Uterus (tissue), 3 donors: ENCODE measurements at regions not wholly inside any gene's neighbourhood (a gene's known extent, or its start where the extent isn't known, plus 50 kb on each side); places are given as distances from the start of the nearest gene placed in this dataset.
"Not testable (repeated sequence)": the region's sequence is repeated elsewhere in the genome, so short reads cannot be mapped to it uniquely, and the experiment has no call there.

ENCODE experiments used
- DNase-seq, 2 donors: peaks; one replicate each; pipeline ENCODE4 v3.0.0-alpha.2; 2019 to 2020
- H3K27ac ChIP-seq, 2 donors: fragments of 200-600 bp; sonication (generic); 1 replicate in 1 of 2; 2 replicates in 1 of 2; pipeline ENCODE4 v1.5.1; 2016 to 2018
- H3K27me3 ChIP-seq, 2 donors: fragments of 200-600 bp; sonication (generic); one replicate each; pipeline ENCODE4 v1.5.1; 2018 to 2019; ENCODE audit warnings: control low read depth in 1 of 2
- H3K36me3 ChIP-seq, 2 donors: fragments of 200-600 bp; sonication (generic); one replicate each; pipeline ENCODE4 v1.5.1; 2019; ENCODE audit warnings: control low read depth in 1 of 2
- H3K4me1 ChIP-seq, 2 donors: fragments of 200-600 bp; sonication (generic); one replicate each; pipeline ENCODE4 v1.5.1; 2018 to 2019; ENCODE audit warnings: control low read depth in 1 of 2
- H3K4me3 ChIP-seq, 2 donors: fragments of 200-600 bp; sonication (generic); 1 replicate in 1 of 2; 2 replicates in 1 of 2; pipeline ENCODE4 v1.5.1; 2018 to 2019; ENCODE audit warnings: mild to moderate bottlenecking in 1 of 2
- H3K9me3 ChIP-seq, 2 donors: fragments of 200-600 bp; sonication (generic); one replicate each; pipeline ENCODE4 v1.5.1; 2019; ENCODE audit warnings: control low read depth in 1 of 2
- POLR2A ChIP-seq, 2 donors: fragments of 450-650 bp; IDR thresholded peaks; one replicate each; pipeline ENCODE4 v1.6.1; 2016; ENCODE audit warnings: antibody characterized with exemption in 2 of 2, mild to moderate bottlenecking in 1 of 2, moderate library complexity in 1 of 2
- intact Hi-C: fragments of 100-400 bp; cut with DNase I; formaldehyde crosslinking; loops from one replicate; pipeline ENCODE4 v1.15.1; 2023; ENCODE audit warnings: low total_unique reads
- TF ChIP-seq, protein P1 (sequence below), 4 experiments: fragments of 200-600 bp in 2 of 4; fragments of 450-650 bp in 2 of 4; sonication (generic) in 2 of 4; IDR thresholded peaks; one replicate each; pipeline ENCODE4 v1.5.1; 2016 to 2019; ENCODE audit warnings: antibody characterized with exemption in 4 of 4, mild to moderate bottlenecking in 2 of 4, moderate library complexity in 1 of 4
- donor health status: DM: yes; HTN: yes; CAD: no.

DNA sequence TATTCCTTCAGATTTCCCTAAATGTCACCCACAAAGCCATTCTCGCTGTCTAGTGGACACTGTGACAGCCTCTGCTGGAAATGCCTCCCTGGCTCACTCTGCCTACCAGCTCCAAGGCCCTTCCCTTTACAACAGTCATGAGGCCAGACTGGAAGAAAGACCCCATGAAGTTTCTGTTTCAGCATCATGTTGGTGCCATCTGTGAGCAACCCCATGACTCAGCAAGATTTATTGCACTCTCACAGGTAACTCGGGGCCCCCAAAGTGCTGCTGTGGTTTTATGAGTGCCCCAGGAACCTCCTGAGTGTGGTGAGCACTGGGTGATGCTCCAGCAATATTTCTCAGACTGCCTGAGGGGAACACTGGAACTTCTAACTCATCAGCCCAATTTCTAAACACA, 218.6 kb downstream of the ZNF33B start:
- intact Hi-C loops: no loop called here
- Histone ChIP-seq H3K9me3 (no peaks in the 10 kb centered on the region), H3K27me3 (no peaks in the 10 kb centered on the region), H3K27ac (no peak overlapping the region), H3K4me3 (no peak overlapping the region), H3K4me1 (no peaks in the 10 kb centered on the region), H3K36me3 (no peaks in the 10 kb centered on the region)
- DNase-seq: no peak
- no peak for TF ChIP-seq POLR2A (IDR thresholded peaks at IDR 0.05)
- TF ChIP-seq, protein P1, sequence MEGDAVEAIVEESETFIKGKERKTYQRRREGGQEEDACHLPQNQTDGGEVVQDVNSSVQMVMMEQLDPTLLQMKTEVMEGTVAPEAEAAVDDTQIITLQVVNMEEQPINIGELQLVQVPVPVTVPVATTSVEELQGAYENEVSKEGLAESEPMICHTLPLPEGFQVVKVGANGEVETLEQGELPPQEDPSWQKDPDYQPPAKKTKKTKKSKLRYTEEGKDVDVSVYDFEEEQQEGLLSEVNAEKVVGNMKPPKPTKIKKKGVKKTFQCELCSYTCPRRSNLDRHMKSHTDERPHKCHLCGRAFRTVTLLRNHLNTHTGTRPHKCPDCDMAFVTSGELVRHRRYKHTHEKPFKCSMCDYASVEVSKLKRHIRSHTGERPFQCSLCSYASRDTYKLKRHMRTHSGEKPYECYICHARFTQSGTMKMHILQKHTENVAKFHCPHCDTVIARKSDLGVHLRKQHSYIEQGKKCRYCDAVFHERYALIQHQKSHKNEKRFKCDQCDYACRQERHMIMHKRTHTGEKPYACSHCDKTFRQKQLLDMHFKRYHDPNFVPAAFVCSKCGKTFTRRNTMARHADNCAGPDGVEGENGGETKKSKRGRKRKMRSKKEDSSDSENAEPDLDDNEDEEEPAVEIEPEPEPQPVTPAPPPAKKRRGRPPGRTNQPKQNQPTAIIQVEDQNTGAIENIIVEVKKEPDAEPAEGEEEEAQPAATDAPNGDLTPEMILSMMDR (IDR thresholded peaks at IDR 0.05): no peak

DNA sequence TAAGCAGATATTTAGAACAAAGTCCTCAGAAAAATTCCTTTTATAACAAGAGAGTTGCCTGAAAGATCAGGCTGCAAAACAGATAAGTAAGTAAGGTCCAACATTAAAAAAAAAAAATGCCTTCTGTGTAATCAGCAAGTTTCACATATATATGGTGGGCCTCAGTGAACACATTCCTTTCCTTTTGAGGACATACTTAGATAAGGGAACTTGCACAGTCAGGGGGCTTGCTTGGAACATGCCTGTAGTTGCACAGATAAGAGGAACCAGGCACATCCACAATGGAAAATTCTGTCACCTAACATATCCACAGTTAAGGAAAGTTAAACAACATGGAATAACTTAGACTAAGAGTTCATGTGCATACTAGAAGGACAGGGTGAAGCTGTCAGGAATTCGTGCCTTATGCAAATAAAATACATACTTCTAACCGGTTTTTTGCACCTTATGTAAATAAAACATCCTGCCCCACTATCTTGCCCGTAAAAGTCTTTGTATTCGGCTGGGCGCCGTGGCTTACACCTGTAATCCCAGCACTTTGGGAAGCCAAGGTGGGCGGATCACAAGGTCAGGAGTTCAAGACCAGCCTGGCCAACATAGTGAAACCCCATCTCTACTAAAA, 257.3 kb downstream of the ZNF33B start:
- H3K4me1 ChIP-seq: no peaks in the 10 kb centered on the region
- no peak for DNase-seq
- intact Hi-C loops: no loop called here
- no peaks in the 10 kb centered on the region for H3K27me3 ChIP-seq
- no peak overlapping the region for H3K4me3 ChIP-seq
- no peak for TF ChIP-seq POLR2A (IDR thresholded peaks at IDR 0.05)
- TF ChIP-seq, protein P1 (IDR thresholded peaks at IDR 0.05): no peak
- no peak overlapping the region for H3K27ac ChIP-seq
- no peaks in the 10 kb centered on the region for H3K9me3 ChIP-seq
- H3K36me3 ChIP-seq: no peaks in the 10 kb centered on the region

DNA sequence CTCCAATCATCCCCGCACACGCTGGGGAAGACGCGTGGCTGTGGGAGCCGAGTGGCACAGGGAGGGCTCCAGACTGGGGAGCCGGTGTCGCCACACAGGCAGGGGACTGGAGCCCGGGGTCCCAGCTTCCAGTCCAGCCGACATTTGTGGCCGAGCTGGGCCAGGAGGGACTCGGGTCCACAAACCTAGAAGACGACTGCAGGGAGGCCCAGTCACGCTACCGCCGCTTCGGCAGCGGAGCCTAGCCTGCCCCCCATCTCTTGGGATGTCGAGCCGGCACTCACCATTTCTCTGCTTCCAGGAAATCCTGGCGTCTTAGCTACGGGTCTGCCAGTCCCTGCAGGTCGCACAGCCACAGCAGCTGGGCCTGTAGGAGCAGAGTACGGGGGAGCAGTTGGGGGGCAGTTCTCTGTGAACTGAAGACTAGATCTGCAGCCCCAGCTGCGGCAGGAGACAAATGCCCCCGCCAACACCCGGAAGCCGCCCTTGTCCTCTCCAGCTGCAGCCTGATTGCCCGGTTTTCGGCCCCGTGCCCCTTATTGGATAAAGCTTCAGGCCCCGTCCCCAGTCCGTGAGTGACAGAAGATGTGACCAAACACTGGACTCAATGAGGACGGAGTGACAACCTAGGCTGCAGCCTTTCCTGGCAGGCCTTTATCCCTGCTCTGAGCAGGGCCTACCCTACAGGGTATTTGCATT, 270.7 kb downstream of the ZNF33B start:
- Histone ChIP-seq H3K27ac (peak overlapping the region in 1 of 2 donors; percentile 13), H3K27me3 (no peaks in the 10 kb centered on the region), H3K9me3 (no peaks in the 10 kb centered on the region), H3K4me3 (peak overlapping the region; percentile 34 to 76), H3K36me3 (no peaks in the 10 kb centered on the region), H3K4me1 (no peaks in the 10 kb centered on the region)
- intact Hi-C loops: no loop called here
- DNase-seq: peak; percentile 55 to 70
- TF ChIP-seq, protein P1 (IDR thresholded peaks at IDR 0.05): no peak
- no peak for TF ChIP-seq POLR2A (IDR thresholded peaks at IDR 0.05)

DNA sequence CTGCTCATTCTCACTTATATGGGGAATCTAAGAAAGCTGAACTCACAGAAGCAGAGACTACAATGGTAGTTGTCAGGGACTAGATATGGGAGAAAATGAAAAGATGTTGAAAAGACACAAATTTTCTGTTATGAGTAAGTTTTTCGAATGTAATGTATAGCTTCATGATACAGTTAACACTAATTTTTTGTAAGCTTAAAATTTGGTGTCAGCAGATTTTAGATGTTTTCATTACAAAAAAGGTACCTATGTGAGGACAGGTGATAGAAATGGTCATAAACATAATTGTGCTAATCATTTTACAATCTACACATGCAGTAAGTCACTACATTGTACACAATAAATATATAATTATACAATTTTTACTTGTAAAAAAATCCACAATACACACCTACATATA, 286.6 kb downstream of the ZNF33B start:
- TF ChIP-seq, protein P1 (IDR thresholded peaks at IDR 0.05): no peak
- no peak for TF ChIP-seq POLR2A (IDR thresholded peaks at IDR 0.05)
- Histone ChIP-seq H3K36me3 (no peaks in the 10 kb centered on the region), H3K9me3 (no peaks in the 10 kb centered on the region), H3K27me3 (no peaks in the 10 kb centered on the region), H3K4me3 (no peak overlapping the region), H3K4me1 (no peaks in the 10 kb centered on the region), H3K27ac (no peak overlapping the region)
- intact Hi-C loops: no loop called here
- no peak for DNase-seq

DNA sequence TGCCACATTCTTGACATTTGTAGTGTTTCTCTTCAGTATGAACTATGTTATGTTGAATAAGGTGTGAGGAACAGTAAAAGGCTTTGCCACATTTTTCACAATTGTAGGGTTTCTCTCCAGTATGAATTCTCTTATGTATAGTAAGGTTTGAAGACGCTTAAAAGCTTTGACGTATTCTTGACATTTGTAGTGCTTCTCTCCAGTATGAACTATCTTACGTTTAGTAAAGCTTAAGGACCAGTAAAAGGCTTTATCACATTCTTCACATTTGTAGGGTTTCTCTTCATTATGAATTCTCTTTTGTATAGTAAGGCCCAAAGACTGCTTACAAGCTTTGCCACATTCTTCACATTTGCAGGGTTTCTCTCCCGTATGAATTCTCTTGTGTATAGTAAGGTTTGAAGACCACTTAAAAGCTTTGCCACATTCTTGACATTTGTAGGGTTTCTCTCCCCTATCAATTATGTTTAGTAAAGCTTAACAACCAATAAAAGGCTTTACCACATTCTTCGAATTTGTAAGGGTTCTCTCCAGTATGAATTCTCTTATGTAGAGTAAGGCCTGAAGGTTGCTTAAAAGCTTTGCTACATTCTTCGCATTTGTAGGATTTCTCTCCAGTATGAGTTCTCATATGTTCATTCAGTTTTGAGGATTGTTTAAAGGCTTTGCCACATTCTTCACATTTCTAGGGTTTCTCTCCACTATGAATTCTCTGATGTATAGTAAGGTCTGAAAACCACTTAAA, 301.6 kb downstream of the ZNF33B start:
- intact Hi-C loops, H3K4me1 ChIP-seq: not testable (repeated sequence)
- peaks cover 0 to 35% of the 10 kb centered on the region in 2 donors for H3K9me3 ChIP-seq

DNA sequence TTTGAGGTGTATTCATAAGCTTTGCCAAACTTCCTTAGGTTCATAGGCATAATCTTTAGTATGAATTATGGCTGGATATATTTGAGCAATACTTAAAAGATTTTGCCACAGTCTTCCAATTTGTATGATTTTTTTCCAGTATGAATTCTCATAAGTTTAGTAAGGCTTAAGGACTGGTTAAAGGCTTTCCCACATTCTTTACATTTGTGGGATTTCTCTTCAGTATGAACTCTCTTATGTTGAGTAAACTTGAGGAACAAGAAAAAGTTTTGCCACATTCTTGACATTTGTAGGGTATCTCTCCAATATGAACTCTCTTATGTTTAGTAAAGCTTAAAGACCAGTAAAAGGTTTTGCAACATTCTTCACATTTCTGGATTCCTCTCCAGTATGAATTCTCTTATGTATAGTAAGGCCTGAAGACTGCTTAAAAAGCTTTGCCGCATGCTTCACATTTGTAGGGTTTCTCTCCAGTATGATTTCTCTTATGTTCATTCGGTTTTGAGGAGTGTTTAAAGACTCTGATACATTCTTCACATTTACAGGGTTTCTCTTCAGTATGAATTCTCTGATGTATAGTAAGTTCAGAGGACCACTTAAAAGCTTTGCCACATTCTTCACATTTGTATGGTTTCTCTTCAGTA, 302.6 kb downstream of the ZNF33B start:
- intact Hi-C loops, H3K27ac ChIP-seq, H3K4me3 ChIP-seq, H3K27me3 ChIP-seq, H3K4me1 ChIP-seq, H3K36me3 ChIP-seq, DNase-seq: not testable (repeated sequence)
- peaks cover 0 to 31% of the 10 kb centered on the region in 2 donors for H3K9me3 ChIP-seq

More for the DNA sequence above, 301.6 kb downstream of the ZNF33B start:
- H3K4me3 ChIP-seq, H3K27me3 ChIP-seq, DNase-seq, H3K36me3 ChIP-seq, H3K27ac ChIP-seq: not testable (repeated sequence)
